Thyroid gland (tissue), 4 donors: ENCODE measurements at regions not wholly inside any gene's neighbourhood (a gene's known extent, or its start where the extent isn't known, plus 50 kb on each side); places are given as distances from the start of the nearest gene placed in this dataset.

Experiments
- DNase-seq, 2 donors: peaks; one replicate each; pipeline ENCODE4 v3.0.0-alpha.2; 2019
- H3K27ac ChIP-seq, 3 donors: fragments of 200-600 bp; sonication (generic); 1 replicate in 2 of 3; 2 replicates in 1 of 3; pipeline ENCODE4 v1.5.1; 2016 to 2019; ENCODE audit warnings: mild to moderate bottlenecking in 1 of 3, moderate library complexity in 1 of 3
- H3K27me3 ChIP-seq: fragments of 200-600 bp; sonication (generic); one replicate; pipeline ENCODE4 v1.5.1; 2019
- H3K36me3 ChIP-seq, 2 donors: fragments of 200-600 bp; sonication (generic); one replicate each; pipeline ENCODE4 v1.5.1; 2016 to 2019
- H3K4me1 ChIP-seq, 2 donors: fragments of 200-600 bp; sonication (generic); one replicate each; pipeline ENCODE4 v1.5.1; 2017 to 2019
- H3K4me3 ChIP-seq, 3 donors: fragments of 200-600 bp; sonication (generic); replicated peaks in 1 of 3; 1 replicate in 2 of 3; 2 replicates in 1 of 3; pipeline ENCODE4 v1.5.1; 2016; ENCODE audit warnings: mild to moderate bottlenecking in 1 of 3
- H3K9me3 ChIP-seq: fragments of 200-600 bp; sonication (generic); one replicate; pipeline ENCODE4 v1.5.1; 2017
- POLR2A ChIP-seq, 2 donors: fragments of 450-650 bp; IDR thresholded peaks; one replicate each; pipeline ENCODE4 v1.6.1; 2017; ENCODE audit warnings: antibody characterized with exemption in 2 of 2, mild to moderate bottlenecking in 2 of 2, moderate library complexity in 1 of 2
- WGBS, 2 donors: methylation state at CpG; one replicate each; pipeline ENCODE4 v1.1.5; 2017; 5-methylcytosine and 5-hydroxymethylcytosine counted together
- intact Hi-C: fragments of 100-400 bp; cut with DNase I; formaldehyde crosslinking; loops from one replicate; pipeline ENCODE4 v1.15.1; 2023
- TF ChIP-seq, protein P1 (sequence below), 6 experiments: fragments of 200-600 bp in 3 of 6; fragments of 450-650 bp in 3 of 6; sonication (generic) in 3 of 6; IDR thresholded peaks; one replicate each; pipeline ENCODE4 v1.5.1; 2016 to 2019; ENCODE audit warnings: antibody characterized with exemption in 6 of 6, mild to moderate bottlenecking in 2 of 6, inconsistent platforms in 1 of 6, moderate library complexity in 1 of 6

DNA sequence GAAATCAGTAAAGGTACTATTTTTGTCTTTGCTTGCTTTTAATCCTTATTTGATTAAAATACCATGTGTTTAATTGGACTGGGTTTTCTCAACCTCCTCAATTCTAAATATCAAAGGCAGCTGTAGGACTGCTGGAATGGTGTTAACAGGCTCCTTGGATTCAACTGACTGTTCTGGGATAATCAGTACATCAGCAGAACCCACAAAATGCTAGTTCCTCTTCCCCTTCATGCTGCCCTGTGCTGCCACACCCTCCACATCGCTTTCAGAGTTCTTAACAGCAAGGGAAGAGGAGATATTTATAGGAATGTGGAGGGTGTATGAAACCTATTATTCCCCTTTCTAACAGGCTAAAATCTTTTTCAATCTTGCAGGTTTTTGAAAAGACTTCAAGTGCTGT lies 82.4 kb downstream of the KCTD12 start:
- no peak overlapping the region for H3K27ac ChIP-seq
- no peak for DNase-seq
- TF ChIP-seq POLR2A (IDR thresholded peaks at IDR 0.05) = no peak
- TF ChIP-seq, protein P1, sequence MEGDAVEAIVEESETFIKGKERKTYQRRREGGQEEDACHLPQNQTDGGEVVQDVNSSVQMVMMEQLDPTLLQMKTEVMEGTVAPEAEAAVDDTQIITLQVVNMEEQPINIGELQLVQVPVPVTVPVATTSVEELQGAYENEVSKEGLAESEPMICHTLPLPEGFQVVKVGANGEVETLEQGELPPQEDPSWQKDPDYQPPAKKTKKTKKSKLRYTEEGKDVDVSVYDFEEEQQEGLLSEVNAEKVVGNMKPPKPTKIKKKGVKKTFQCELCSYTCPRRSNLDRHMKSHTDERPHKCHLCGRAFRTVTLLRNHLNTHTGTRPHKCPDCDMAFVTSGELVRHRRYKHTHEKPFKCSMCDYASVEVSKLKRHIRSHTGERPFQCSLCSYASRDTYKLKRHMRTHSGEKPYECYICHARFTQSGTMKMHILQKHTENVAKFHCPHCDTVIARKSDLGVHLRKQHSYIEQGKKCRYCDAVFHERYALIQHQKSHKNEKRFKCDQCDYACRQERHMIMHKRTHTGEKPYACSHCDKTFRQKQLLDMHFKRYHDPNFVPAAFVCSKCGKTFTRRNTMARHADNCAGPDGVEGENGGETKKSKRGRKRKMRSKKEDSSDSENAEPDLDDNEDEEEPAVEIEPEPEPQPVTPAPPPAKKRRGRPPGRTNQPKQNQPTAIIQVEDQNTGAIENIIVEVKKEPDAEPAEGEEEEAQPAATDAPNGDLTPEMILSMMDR (IDR thresholded peaks at IDR 0.05) = no peak
- no peak overlapping the region for H3K4me3 ChIP-seq
- intact Hi-C loops = no loop called here
- H3K36me3 ChIP-seq = no peaks in the 10 kb centered on the region
- no peaks in the 10 kb centered on the region for H3K27me3 ChIP-seq
- no peaks in the 10 kb centered on the region for H3K9me3 ChIP-seq
- no peaks in the 10 kb centered on the region for H3K4me1 ChIP-seq
- WGBS, 2 donors = 74 to 88% methylated on average over 1 of the region's 1 CpG

- Histone ChIP-seq H3K27me3 (no peaks in the 10 kb centered on the region), H3K4me1 (no peaks in the 10 kb centered on the region), H3K27ac (no peak overlapping the region), H3K4me3 (no peak overlapping the region), H3K9me3 (no peaks in the 10 kb centered on the region), H3K36me3 (no peaks in the 10 kb centered on the region)
- 83 to 88% methylated on average over 2 of the region's 2 CpGs for WGBS, 2 donors
- TF ChIP-seq POLR2A (IDR thresholded peaks at IDR 0.05) = no peak
- TF ChIP-seq, protein P1 (IDR thresholded peaks at IDR 0.05) = no peak
- intact Hi-C loops = no loop called here
- DNase-seq = no peak
These were observed 85.3 kb downstream of the KCTD12 start for GRCh38 chr13:76800943-76801342.

- intact Hi-C loops = no loop called here
- no peak for DNase-seq
- no peak overlapping the region for H3K4me3 ChIP-seq
- H3K27ac ChIP-seq = no peak overlapping the region
- no peaks in the 10 kb centered on the region for H3K4me1 ChIP-seq
- WGBS, 2 donors = 34 to 39% methylated on average over 3 of the region's 3 CpGs
- TF ChIP-seq, protein P1 (IDR thresholded peaks at IDR 0.05) = no peak
- no peak for TF ChIP-seq POLR2A (IDR thresholded peaks at IDR 0.05)
- no peaks in the 10 kb centered on the region for H3K9me3 ChIP-seq
- no peaks in the 10 kb centered on the region for H3K27me3 ChIP-seq
- H3K36me3 ChIP-seq = no peaks in the 10 kb centered on the region
These were observed 86.5 kb downstream of the KCTD12 start for GRCh38 chr13:76799696-76800095.

DNA sequence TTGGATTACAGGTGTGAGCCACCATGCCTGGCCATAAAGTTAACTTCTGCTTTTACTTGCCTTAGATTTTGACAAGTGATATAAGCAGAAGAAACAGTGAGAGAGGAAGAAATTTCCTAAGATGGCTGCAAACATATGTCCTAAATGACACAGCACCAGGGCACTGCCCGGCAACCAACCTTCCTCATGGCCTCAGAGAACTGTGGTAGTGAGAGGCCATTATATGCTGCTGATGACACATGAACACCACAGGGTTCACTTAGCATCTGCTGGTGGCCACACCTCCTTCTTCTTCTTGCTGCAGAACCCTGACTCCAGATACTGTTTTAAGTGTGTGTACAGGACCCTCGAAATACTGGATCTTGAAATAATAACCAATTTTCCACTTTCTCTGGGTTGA lies 88.2 kb downstream of the KCTD12 start:
- no peaks in the 10 kb centered on the region for H3K9me3 ChIP-seq
- no peaks in the 10 kb centered on the region for H3K36me3 ChIP-seq
- no peaks in the 10 kb centered on the region for H3K27me3 ChIP-seq
- TF ChIP-seq, protein P1 (IDR thresholded peaks at IDR 0.05) = no peak
- TF ChIP-seq POLR2A (IDR thresholded peaks at IDR 0.05) = no peak
- DNase-seq = no peak
- H3K4me1 ChIP-seq = no peaks in the 10 kb centered on the region
- no peak overlapping the region for H3K4me3 ChIP-seq
- intact Hi-C loops = no loop called here
- WGBS, 2 donors = 88 to 95% methylated on average over 2 of the region's 2 CpGs
- no peak overlapping the region for H3K27ac ChIP-seq

DNA sequence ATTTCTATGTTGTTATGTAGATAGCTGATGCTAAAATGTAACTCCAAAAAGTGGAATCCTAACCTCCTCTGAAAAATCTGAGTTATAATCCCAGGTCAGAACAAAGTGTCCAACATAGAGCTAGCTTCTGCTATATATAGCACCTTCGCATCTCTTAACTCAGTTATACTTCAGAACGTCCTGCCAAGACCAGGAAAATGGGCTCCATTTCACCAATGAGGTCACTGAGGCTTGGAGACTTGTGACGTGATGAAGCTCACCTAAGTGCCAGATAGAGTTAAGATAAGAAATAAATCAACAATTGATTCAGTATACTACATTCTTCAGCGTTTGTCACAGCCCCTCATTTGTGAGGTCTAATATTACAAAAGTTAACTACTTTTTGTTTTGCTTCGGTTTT lies 88.8 kb downstream of the KCTD12 start:
- TF ChIP-seq, protein P1 (IDR thresholded peaks at IDR 0.05) = no peak
- no peak for TF ChIP-seq POLR2A (IDR thresholded peaks at IDR 0.05)
- no peak for DNase-seq
- intact Hi-C loops = no loop called here

More for the DNA sequence above, 88.8 kb downstream of the KCTD12 start:
- Histone ChIP-seq H3K27ac (no peak overlapping the region), H3K9me3 (no peaks in the 10 kb centered on the region), H3K4me1 (no peaks in the 10 kb centered on the region), H3K27me3 (no peaks in the 10 kb centered on the region), H3K4me3 (no peak overlapping the region), H3K36me3 (no peaks in the 10 kb centered on the region)
- 76 to 86% methylated on average over 5 of the region's 5 CpGs for WGBS, 2 donors
